GM12878 (cell line): ENCODE measurements at regions not wholly inside any gene's neighbourhood (a gene's known extent, or its start where the extent isn't known, plus 50 kb on each side); places are given as distances from the start of the nearest gene placed in this dataset.

Experiments
- ATAC-seq: fragments of 200-7000 bp; cut with Tn5 transposase; 3 replicates; pipeline ENCODE4 v1.9.1; 2020; ENCODE audit warnings: mild to moderate bottlenecking, moderate library complexity
- BruUV-seq: library from RNA; stranded (reverse); fragments of 400-500 nt; replicated peaks from 2 replicates; lab custom pipeline; 2021; lab: Mats Ljungman, UMichigan
- CTCF ChIA-PET: fragments of 300-600 bp; sonication (Branson Sonifier 250); formaldehyde crosslinking; extraction: SDS; loops from one replicate; lab custom pipeline; 2021; ENCODE audit warnings: inconsistent platforms; lab: Yijun Ruan, JAX
- POLR2A ChIA-PET: fragments of 350-600 bp; formaldehyde crosslinking; extraction: SDS; loops from one replicate; lab custom pipeline; 2021; ENCODE audit warnings: inconsistent platforms; lab: Charles Lee
- RAD21 ChIA-PET: fragments of 300-600 bp; sonication (Branson Sonifier 250); formaldehyde crosslinking; loops from one replicate; lab custom pipeline; 2023; ENCODE audit warnings: antibody characterized with exemption; ENCODE audit not compliant: unreplicated experiment; lab: Charles Lee
- SMC1A ChIA-PET: fragments of 300-600 bp; sonication (Branson Sonifier 250); formaldehyde crosslinking; loops from one replicate; lab custom pipeline; 2023; ENCODE audit not compliant: unreplicated experiment, uncharacterized antibody; lab: Charles Lee
- DNase-seq: peaks from one replicate; pipeline ENCODE4 v3.0.0-alpha.2; 2011; ENCODE audit warnings: low read depth, low spot score
- FAIRE-seq: peaks from 3 replicates; lab custom pipeline; 2011; peaks lifted over from hg19 to GRCh38; lab: Jason Lieb, UNC
- H2AFZ ChIP-seq: 2 replicates; pipeline ENCODE4 v1.6.0; 2011; ENCODE audit warnings: low read depth, low read length, control low read depth; ENCODE audit not compliant: control insufficient read depth
- H3K27ac ChIP-seq: 2 replicates; pipeline ENCODE4 v1.5.1; 2011; ENCODE audit warnings: control low read depth; ENCODE audit not compliant: control insufficient read depth, insufficient read depth
- H3K27me3 ChIP-seq, 2 experiments: replicated peaks in 1 of 2; 2 replicates each; pipeline versions ENCODE4 v1.6.0 to v1.6.1; 2011; ENCODE audit warnings: low read length in 1 of 2; ENCODE audit not compliant: control insufficient read depth in 2 of 2, insufficient read depth in 2 of 2
- H3K36me3 ChIP-seq, 2 experiments: 2 replicates each; pipeline ENCODE4 v1.5.1; 2011; ENCODE audit warnings: low read length in 1 of 2; ENCODE audit not compliant: control insufficient read depth in 2 of 2, insufficient read depth in 2 of 2
- H3K4me1 ChIP-seq: 2 replicates; pipeline ENCODE4 v1.6.1; 2011; ENCODE audit warnings: mild to moderate bottlenecking, low read length, moderate library complexity, mixed read lengths; ENCODE audit not compliant: control insufficient read depth, insufficient read depth
- H3K4me2 ChIP-seq: 2 replicates; pipeline ENCODE4 v1.6.0; 2011; ENCODE audit warnings: control low read depth; ENCODE audit not compliant: control insufficient read depth, insufficient read depth
- H3K4me3 ChIP-seq: fragments of 200-600 bp; sonication (generic); 2 replicates; pipeline ENCODE4 v1.5.1; 2016
- H3K79me2 ChIP-seq: 2 replicates; pipeline ENCODE4 v1.6.0; 2011; ENCODE audit warnings: low read length; ENCODE audit not compliant: control insufficient read depth, insufficient read depth
- H3K9ac ChIP-seq: 2 replicates; pipeline ENCODE4 v1.8.0; 2011; ENCODE audit warnings: low read length, control low read depth, mixed read lengths; ENCODE audit not compliant: control insufficient read depth, insufficient read depth
- H3K9me3 ChIP-seq: replicated peaks from 3 replicates; pipeline ENCODE4 v1.5.1; 2011; ENCODE audit warnings: mild to moderate bottlenecking, low read length; ENCODE audit not compliant: control insufficient read depth, insufficient read depth
- H4K20me1 ChIP-seq: 2 replicates; pipeline ENCODE4 v1.6.0; 2011; ENCODE audit not compliant: control insufficient read depth, insufficient read depth
- ATF3 ChIP-seq: IDR thresholded peaks from 2 replicates; pipeline ENCODE4 v1.6.1; 2011; ENCODE audit warnings: low read depth, mild to moderate bottlenecking, low read length, moderate library complexity, borderline replicate concordance; ENCODE audit errors: extremely low read depth
- EP300 ChIP-seq, 2 experiments: fragments of 150-350 bp in 1 of 2; IDR thresholded peaks; 2 replicates each; pipeline ENCODE4 v1.6.1; 2011 to 2012; ENCODE audit warnings: low read depth in 2 of 2, low read length in 2 of 2, borderline replicate concordance in 1 of 2, improper control_type of control experiment in 1 of 2, inconsistent platforms in 1 of 2; ENCODE audit not compliant: control insufficient read depth in 1 of 2
- FOS ChIP-seq: IDR thresholded peaks from 3 replicates; pipeline ENCODE4 v1.6.1; 2011; ENCODE audit warnings: borderline replicate concordance; ENCODE audit not compliant: insufficient read length; ENCODE audit errors: extremely low read depth
- HSF1 ChIP-seq: fragments of 150-350 bp; IDR thresholded peaks from 2 replicates; pipeline ENCODE4 v1.6.1; 2014; ENCODE audit warnings: mild to moderate bottlenecking, low read depth, low read length
- IRF4 ChIP-seq: IDR thresholded peaks from 2 replicates; pipeline ENCODE4 v1.6.1; 2011; ENCODE audit warnings: low read depth, low read length
- MTA2 ChIP-seq: fragments of 450-650 bp; IDR thresholded peaks from 2 replicates; pipeline ENCODE4 v1.6.1; 2016; ENCODE audit warnings: low read depth, mild to moderate bottlenecking, moderate library complexity
- MYC ChIP-seq: IDR thresholded peaks from 2 replicates; pipeline ENCODE4 v1.6.1; 2011; ENCODE audit warnings: mild to moderate bottlenecking, low read length, moderate library complexity, inconsistent platforms; ENCODE audit not compliant: insufficient read depth, insufficient replicate concordance, insufficient read length, severe bottlenecking
- NRF1 ChIP-seq: conservative IDR thresholded peaks from 2 replicates; pipeline ENCODE4 v1.6.1; 2011; ENCODE audit warnings: mild to moderate bottlenecking, low read depth, low read length, improper control_type of control experiment
- TAF1 ChIP-seq: IDR thresholded peaks from 2 replicates; pipeline ENCODE4 v1.6.1; 2011; ENCODE audit warnings: mild to moderate bottlenecking, low read depth, low read length, borderline replicate concordance
- USF1 ChIP-seq: IDR thresholded peaks from 2 replicates; pipeline ENCODE4 v1.6.1; 2011; ENCODE audit warnings: borderline replicate concordance, low read depth, mild to moderate bottlenecking, moderate library complexity, mixed read lengths, low read length; ENCODE audit not compliant: insufficient read depth; ENCODE audit errors: extremely low read length
- ZBTB40 ChIP-seq: fragments of 450-650 bp; IDR thresholded peaks from 2 replicates; pipeline ENCODE4 v1.6.1; 2016; ENCODE audit warnings: mild to moderate bottlenecking, moderate library complexity, borderline replicate concordance
- WGBS: methylation state at CpG from one replicate; pipeline ENCODE4 v1.1.6; 2016; ENCODE audit warnings: low lambda C conversion rate; ENCODE audit not compliant: insufficient replicate concordance, insufficient coverage; ENCODE audit errors: missing lambda C conversion rate; 5-methylcytosine and 5-hydroxymethylcytosine counted together
- in situ Hi-C: fragments of 300-500 bp; cut with MboI; formaldehyde crosslinking; loops from 9 replicates; pipeline ENCODE4 v1.14.3; 2018; ENCODE audit warnings: mixed read lengths
- intact Hi-C: fragments of 100-400 bp; cut with micrococcal nuclease; formaldehyde crosslinking; loops from one replicate; pipeline ENCODE4 v1.14.2; 2022; ENCODE audit not compliant: unreplicated experiment
- TF ChIP-seq, protein P1 (sequence below): fragments of 450-650 bp; IDR thresholded peaks from 2 replicates; pipeline ENCODE4 v1.6.1; 2017; ENCODE audit warnings: mild to moderate bottlenecking, moderate library complexity

DNA sequence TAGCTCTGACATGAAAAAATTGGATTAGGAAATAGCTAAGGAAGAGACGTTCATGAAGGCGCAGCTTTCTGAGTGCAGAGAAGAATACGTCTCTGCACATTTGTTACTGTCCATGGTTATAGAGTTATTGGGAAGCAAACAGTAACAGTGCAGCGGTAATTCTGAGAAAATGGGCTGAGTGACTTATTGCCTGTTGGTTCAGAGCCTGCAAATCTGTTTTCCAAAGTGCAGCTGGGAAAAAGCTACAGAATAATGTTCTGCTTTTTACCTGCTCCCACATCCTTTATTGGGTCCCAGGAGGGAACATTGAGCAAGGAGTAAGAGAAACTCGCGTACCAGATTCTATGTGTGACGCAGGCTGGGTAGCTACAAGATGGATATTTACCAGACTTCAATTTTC, 160.2 kb downstream of the BTBD3 start:
- Histone ChIP-seq H3K4me2 (no peak overlapping the region), H3K27me3 (no peaks in the 10 kb centered on the region), H3K4me1 (no peaks in the 10 kb centered on the region), H3K79me2 (no peaks in the 10 kb centered on the region), H4K20me1 (no peaks in the 10 kb centered on the region), H2AFZ (no peak overlapping the region), H3K27ac (no peak overlapping the region), H3K9ac (no peak overlapping the region), H3K4me3 (no peak overlapping the region), H3K9me3 (no peaks in the 10 kb centered on the region), H3K36me3 (no peaks in the 10 kb centered on the region)
- ATAC-seq (no peak), DNase-seq (no peak), FAIRE-seq (no peak)
- in situ Hi-C loops (no loop called here), intact Hi-C loops (no loop called here)
- 45% methylated on average over 7 of the region's 7 CpGs for WGBS
- CTCF ChIA-PET: no interaction called here
- POLR2A ChIA-PET: no interaction called here
- RAD21 ChIA-PET: no interaction called here
- BruUV-seq: no TSS peak
- SMC1A ChIA-PET: interaction anchor here (0.6 kb wide), 1 partner anchor 1743 kb away, joined by 3 read pairs; no protein-coding TSS in a partner anchor
- TF ChIP-seq IRF4: no peak
- no peak for TF ChIP-seq EP300 (IDR thresholded peaks at IDR 0.05; ENCODE audit: borderline replicate concordance in 1 of 2, control insufficient read depth in 1 of 2, low read depth in 2 of 2, low read length in 2 of 2)
- no peak for TF ChIP-seq USF1
- TF ChIP-seq TAF1: no peak
- no peak for TF ChIP-seq FOS
- no peak for TF ChIP-seq HSF1
- TF ChIP-seq ATF3: no peak
- no peak for TF ChIP-seq ZBTB40
- no peak for TF ChIP-seq MTA2
- no peak for TF ChIP-seq MYC
- TF ChIP-seq, protein P1, sequence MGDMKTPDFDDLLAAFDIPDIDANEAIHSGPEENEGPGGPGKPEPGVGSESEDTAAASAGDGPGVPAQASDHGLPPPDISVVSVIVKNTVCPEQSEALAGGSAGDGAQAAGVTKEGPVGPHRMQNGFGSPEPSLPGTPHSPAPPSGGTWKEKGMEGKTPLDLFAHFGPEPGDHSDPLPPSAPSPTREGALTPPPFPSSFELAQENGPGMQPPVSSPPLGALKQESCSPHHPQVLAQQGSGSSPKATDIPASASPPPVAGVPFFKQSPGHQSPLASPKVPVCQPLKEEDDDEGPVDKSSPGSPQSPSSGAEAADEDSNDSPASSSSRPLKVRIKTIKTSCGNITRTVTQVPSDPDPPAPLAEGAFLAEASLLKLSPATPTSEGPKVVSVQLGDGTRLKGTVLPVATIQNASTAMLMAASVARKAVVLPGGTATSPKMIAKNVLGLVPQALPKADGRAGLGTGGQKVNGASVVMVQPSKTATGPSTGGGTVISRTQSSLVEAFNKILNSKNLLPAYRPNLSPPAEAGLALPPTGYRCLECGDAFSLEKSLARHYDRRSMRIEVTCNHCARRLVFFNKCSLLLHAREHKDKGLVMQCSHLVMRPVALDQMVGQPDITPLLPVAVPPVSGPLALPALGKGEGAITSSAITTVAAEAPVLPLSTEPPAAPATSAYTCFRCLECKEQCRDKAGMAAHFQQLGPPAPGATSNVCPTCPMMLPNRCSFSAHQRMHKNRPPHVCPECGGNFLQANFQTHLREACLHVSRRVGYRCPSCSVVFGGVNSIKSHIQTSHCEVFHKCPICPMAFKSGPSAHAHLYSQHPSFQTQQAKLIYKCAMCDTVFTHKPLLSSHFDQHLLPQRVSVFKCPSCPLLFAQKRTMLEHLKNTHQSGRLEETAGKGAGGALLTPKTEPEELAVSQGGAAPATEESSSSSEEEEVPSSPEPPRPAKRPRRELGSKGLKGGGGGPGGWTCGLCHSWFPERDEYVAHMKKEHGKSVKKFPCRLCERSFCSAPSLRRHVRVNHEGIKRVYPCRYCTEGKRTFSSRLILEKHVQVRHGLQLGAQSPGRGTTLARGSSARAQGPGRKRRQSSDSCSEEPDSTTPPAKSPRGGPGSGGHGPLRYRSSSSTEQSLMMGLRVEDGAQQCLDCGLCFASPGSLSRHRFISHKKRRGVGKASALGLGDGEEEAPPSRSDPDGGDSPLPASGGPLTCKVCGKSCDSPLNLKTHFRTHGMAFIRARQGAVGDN: no peak
- no peak for TF ChIP-seq NRF1
